NCI-H226 (cell line): ENCODE measurements at regions not wholly inside any gene's neighbourhood (a gene's known extent, or its start where the extent isn't known, plus 50 kb on each side); places are given as distances from the start of the nearest gene placed in this dataset.
"Not testable (repeated sequence)": the region's sequence is repeated elsewhere in the genome, so short reads cannot be mapped to it uniquely, and the experiment has no call there.

Experiments used
- DNase-seq: peaks from one replicate; pipeline ENCODE4 v3.0.0-alpha.2; 2015

DNA sequence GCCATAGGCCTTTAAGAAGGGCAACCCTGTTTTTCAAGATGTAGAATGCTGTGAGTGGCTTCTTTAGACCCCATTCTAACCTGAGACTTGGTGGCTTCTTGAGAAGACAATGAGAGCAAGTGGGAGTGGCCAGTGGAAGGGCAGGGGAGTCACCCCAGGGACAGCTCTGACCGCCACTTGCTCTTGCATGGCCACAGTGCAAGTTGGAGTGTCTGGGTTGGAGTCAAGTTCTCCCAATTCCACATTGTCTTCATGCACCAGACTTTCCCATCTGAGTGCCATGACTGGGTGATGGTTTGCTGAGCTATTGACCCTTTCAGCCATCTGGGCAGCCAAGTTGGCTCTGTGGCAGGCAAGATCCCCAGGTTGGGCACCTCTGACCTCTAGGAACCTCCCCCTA, 148.0 kb upstream of the SKOR2 start:
- no peak for DNase-seq

DNA sequence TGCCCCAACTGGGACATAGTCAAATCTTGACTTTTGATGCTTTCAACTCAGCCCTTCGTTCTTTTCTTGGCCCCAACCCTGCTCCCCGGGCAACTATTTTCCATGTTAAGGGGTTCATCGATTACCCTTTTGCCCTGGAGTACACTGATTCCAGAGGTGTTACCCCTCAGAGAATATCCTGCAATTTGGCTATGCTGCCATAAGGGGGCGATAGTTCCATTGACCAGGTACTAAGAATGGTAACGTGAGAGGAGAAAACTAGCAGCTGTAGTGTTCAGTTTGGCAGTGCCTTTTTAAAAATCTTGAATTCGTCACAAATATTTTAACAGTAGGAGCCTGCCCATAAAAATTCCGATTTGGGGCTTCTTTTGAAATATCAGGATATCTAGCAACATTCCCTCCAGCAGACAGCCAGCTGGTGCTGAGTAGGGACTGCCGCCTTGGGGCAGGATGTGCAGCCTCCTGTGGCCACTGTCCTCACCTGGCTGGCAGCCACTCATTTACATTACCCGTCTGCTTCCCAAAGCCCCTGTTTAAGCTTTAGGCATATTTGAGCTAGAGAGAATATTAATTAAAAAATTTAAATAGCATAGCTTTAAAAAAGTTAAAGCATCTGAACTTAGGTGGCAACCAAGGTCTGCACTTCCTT, 146.3 kb upstream of the SKOR2 start:
- DNase-seq, result no peak

DNA sequence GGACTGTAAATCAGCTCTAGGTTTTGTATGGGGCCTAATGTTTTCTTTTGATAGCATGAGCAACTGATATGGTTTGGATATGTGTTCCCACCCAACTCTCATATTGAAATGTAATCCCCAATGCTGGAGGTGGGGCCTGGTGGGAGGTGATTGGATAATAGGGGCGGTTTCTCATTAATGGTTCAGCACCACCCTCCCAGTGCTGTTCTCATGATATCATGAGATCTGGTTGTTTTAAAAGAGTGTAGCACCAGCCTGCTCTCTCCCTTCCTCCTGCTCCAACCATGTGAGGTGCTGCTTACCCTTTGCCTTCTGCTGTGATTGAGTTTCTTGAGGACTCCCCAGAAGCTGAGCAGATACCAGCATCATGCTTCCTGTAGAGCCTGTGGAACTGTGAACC, 140.2 kb upstream of the SKOR2 start:
- no peak for DNase-seq

DNA sequence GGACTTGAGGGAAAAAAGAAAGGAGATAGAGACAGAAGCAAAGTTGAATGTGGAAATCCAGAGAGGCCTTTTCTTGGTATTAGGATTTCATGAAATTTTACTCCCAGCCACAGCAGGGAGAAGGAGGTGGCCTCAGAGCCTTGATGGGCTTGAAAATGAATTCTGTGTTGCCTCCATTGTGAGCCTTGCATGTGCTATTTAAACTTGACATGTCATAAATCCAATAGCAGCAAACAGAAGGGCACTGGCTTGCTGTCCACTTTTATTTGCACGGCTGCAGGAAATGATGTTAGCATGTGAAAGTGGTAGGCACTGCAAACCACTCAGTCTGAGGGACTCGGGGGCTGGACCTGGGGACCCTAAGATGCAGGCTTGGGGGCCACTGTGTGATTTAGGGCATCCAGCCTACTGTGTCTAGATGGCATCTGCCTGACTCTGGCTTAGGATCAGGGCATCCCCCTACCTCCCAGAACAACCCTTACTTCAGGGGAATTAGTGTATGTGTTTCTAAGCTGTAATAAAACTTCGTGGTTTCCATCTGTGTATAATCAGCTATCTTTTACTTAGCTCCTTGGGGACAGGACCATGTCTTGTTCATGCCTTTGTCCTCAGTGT, 139.1 kb upstream of the SKOR2 start:
- DNase-seq, result no peak

DNA sequence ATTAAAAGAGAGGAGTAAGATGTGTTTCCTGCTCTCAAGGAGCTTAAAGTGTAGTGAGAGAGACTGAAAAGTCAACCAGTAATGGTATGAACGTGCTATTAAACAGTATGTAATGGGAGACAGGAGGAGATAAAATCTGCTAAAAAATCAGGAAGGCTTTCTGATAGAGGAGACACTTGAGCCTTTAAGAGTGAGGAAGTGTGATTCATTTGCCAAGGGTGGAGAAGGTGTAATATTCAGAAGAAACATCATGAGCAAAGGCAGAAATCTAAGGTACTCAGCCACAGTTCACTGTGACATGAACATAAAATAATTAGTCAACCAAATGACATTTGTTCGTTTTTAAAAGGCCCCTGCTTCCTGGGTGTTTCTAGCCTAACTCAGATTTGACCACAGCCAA, 137.8 kb upstream of the SKOR2 start:
- DNase-seq, result no peak

DNA sequence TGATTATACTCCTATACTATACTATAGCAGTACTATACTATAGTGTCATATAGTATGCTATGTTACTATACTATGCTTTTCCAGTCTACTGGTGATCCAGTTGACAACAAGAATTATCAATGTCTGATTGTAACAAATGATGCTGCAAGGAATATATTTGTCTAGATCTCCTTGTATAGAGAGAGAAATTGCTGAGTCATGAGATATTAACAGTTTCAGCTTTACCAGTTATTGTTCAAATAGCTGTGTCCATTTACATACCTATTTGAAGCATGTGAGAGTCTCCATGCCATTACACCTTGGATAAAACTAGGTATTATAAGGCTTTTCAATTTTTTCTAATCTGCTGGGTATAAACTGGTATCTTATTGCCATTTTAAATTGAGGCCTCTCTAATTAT, 136.4 kb upstream of the SKOR2 start:
- DNase-seq, result no peak

DNA sequence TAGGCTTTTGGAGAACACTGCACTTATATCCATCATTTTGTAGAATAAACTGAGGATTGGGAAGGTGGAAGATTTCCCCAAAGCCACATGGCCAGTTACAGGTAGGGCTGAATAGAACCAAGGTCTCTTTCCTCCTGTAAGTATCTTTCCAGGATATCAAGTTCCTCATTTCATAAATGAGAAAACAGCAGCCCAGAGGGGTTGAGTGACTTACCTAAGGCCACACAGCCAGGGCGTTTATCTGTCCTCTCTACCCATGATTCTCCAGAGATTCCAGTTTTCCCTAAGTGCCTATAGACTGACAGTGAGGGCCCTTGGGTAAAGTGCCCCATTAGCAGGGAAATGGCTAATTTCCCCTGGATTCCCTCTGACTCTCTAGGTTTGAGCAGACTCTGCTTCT, 132.3 kb upstream of the SKOR2 start:
- DNase-seq, result no peak

DNA sequence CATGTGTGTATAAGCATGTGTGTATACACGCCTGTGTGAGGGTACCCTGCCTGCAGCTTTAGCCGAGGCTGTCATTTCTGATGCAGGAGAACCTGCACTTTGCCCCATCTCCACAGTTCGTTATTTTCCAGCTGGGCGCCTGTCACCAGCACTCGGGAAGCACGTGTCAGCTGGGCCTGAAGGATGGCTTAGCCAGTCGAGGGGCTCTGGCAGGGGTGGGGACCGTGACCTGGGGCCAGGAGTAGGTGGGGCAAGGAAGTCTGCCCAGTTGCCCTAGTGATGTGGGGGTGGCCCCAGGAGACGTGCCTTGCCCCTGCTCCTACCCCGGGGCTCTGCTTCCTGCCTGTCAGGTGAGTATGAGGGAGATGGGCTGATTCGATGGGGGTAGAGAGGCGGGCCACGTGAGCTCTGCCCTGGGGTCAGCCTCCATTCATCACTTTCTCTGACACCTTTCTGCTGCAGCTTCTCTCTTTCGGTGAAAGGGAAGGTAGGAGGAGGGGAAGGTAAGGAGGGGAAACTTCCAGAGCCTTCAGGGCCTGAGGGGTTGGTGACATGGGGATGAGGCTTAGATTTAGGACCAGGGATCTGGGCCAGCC, 130.6 kb upstream of the SKOR2 start:
- no peak for DNase-seq

DNA sequence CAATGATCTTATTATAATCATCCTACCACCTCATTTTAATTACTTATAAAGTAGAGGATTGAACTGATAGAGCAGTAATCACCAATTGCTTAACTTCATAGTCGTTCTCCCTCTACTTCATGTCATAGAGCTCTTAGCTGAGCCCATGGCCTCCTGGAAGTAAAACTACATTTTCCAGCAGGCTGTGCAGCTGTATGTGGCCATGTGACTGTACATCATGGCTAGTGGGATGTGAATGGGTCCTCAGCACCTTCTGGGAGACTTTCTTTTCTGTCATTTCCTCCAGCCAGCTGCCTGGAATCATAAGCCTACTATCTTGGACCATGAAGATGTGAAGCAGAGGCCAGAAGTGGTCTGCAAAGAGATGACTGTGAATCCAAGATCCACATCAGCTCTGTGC, 128.7 kb upstream of the SKOR2 start:
- DNase-seq, result no peak

DNA sequence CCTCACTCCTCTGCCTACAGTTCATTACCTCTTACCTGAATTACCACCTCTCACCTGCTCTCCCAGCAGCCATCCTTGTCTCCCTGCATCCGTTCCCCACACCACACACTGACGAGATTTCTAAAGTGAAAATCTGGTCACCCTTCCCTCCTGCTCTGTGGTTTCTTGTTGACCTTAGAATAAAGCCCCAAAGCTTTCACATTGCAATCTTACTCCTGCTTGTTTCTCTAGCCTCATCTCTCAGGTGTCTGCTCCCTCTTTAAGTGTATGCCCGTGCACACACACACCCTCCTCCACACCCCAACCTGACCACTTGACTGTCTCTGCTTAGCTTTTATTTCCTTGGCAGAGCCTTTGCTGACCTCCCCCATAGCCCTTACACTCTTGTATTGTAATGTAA, 122.0 kb upstream of the SKOR2 start:
- DNase-seq, result no peak

DNA sequence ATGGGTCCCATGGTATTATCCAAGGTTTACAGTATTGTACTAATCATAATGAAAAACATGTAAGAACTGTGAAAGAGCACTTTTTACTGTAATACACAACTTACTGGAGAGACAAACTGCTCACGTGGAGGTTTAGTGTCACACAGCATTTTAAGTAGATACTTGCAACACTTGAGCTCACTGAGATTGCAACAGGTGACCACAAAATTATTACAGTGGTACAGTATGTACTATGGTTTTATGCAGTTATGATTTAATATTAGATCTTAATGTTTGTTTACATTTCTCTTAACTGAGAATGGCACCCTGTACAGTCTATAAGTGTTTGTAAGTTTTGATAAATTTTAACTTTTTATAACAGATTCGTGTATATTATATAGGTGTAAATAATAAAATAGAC, 118.6 kb upstream of the SKOR2 start:
- DNase-seq, result no peak

DNA sequence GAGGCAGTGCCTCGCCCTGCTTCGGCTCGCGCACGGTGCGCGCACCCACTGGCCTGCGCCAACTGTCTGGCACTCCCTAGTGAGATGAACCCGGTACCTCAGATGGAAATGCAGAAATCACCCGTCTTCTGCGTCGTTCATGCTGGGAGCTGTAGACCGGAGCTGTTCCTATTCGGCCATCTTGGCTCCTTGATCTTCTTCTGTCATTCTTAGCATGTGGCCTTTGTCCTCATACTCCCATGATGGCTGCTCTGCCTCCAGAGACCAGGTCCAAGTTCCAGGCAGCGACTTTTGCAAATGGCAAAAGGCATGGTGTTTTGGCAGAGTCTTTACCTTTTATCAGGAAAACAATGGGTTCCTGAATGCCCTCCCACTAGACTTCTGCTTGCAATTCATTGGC, 102.6 kb upstream of the SKOR2 start:
- DNase-seq, result not testable (repeated sequence)

DNA sequence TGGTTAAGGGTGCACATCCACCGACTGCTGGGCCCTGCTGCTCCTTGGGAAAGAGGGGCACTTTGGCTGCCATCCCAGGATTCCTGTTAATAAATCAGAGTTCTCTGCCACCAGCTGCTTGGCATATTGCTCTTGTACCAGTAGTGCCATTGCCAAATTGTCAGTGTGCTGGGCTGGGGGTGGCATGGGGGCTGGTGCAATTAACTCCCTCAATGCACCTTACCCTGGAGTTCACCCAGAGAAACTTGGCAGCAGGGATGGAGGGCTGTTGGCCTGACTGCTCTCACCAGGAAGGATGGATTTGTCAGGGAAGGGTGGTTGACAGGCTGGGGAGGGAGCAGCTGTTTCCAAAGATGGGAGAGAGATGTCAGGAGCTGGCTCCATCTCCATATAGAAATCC, 94.6 kb upstream of the SKOR2 start:
- no peak for DNase-seq

DNA sequence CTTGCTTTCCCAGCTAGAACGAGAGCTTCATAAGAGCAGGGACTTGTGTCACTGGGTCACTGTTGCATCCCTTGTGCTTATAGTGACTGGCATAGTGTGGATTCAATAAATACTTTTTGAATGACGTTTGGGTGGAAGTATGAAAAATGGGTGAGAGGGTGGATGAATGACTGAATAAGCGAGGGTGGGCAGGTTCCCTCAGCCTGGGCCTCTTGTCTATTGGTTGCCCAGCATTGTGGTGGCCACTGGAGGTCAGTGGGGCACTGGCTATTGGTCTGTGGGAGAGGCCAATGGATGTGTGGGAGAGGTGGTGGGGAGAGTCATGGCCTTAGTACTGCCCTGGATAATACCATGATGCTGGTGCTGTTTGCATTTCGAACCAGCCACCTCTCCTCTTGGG, 93.8 kb upstream of the SKOR2 start:
- DNase-seq, result no peak

DNA sequence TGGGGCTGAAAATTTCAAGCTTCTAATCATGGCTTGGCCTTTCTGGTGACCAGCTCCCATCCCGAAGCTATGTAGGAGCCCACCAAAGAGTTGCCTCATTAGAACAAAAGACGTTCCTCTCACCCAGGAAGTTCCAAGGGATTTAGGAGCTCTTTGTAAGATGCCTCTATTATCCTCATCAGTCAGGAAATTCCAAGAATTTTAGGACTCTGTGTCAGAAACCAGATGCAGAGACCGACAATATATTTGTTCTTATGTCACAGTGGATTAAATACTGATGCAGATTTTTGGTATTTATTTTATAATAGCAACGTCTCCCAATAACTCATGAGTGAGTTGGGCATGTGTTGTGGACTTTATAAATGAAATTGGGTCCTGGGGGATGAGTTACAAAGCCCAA, 91.8 kb upstream of the SKOR2 start:
- no peak for DNase-seq

DNA sequence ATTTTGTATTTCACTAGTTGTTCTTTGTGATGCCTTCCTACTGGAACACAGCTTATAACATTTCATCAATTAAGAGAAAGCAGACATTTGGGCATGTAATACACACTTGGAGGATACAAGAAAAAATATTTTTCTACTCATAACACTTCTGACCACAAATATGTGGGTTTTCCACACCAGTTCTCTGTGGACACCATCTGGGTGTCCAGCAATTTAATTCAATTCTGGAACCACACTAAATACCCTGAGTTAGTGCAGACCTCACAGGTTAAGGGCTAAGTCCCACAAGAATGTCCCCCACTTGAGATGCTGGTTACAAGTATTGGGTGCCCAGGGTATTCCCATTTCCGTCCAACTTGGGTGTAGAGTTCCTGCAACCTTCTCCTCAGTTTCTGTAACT, 91.1 kb upstream of the SKOR2 start:
- no peak for DNase-seq

DNA sequence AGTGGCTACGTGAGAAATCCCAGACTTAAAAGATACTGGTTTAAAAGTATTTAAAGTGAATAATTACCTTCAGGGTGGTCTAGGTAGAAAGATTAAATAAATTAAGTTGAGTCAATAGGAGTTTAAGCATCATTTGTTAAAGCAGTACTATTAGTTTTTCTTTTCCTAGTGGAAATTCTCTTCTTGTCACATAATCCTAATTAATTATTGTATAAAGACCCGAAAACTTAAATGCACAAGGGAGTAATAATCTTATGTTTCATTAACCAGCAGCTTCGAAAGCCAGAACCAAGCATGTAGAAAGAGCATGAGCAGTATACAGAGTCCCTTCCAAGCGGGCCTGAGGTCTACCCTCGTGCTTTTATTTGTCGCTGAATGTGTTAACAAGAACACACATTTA, 90.2 kb upstream of the SKOR2 start:
- no peak for DNase-seq

DNA sequence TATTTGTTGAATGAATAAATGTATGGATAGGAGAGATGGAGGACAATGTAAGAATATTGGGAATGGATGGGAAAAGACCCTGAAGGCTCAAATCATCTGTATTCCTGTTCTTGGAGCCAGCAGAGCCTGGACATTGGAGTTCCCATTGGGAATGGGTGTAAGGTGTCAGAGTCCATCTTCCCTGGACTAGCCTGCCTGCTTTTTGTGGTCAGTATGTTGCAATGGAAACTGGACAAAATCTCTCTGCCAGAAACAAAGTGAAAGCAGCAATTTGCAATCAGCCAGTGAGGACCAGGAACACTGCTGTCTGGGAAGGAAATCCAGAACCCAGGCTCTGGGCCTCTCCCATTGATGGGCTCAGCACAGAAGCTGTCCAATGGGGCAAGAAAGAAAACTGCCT, 83.5 kb upstream of the SKOR2 start:
- DNase-seq, result no peak

DNA sequence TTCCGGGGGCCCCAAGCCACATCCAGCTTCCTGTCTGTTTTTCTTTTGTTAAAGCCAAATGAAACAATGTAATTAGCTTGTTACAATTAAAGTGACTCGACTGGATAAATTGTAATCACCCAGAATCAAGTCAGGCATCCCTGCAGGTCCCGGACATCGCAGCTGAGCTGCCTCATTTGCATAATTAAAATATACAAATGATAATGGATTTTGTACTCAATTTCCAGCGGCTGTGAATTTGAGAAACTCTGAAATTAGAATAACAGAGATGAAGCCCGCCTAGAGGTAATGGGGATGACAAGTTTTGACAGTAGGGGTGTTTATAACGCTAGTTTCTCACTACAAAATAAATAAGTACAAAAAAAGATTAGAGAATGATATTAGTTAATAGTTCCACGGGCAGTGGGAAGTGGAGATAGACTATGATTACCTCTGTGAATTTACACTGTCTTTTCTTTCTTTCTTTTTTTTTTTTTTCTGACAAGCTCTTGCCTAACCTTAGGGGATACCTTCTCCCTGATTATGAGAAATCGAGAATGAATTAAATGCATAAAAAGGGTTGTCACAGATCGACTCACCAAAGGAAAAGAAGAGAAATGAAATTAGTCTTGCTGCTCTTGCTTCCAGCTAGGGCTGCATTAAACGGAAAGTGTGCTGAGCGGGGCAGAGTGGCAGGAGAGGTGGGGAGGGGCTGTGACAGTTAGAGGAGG, 82.6 kb upstream of the SKOR2 start:
- DNase-seq, result no peak

DNA sequence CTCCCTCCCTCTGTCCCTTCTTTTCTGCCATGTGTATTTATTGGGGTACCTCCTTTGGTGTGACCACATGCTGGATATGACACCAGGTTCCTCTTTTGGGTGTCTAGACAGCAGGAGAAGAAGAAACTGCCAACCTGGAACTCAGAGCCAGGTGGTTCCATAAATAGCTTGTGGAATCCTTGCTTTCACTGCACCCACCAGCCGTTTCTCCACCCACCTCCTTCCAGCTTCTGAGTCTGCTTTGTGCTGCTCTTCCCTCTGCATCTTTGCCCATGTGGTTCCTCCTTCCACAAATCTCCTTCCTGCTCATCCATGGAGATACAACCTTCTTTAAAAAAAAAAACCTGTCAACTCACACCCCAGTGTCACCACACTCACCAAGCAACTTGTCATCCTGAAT, 80.2 kb upstream of the SKOR2 start:
- no peak for DNase-seq

DNA sequence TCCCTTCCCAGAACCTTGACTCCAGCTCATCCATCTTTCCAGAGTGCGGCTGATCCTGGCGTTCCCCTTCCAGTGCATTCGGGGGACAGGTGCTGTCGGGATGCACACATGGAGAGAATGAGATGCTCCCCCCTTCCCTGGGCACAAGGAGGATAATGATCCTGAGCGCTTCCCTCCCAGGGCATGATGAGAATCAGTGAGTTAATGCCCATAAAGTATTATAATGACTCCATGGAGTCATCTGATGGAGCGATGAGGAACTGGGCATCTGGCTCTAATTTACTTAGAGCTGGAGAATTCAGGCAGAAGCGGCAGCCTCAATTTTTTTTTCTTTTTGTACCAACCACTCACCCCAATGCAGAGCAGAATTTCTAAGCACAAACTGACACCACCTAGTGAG, 79.6 kb upstream of the SKOR2 start:
- DNase-seq, result no peak

DNA sequence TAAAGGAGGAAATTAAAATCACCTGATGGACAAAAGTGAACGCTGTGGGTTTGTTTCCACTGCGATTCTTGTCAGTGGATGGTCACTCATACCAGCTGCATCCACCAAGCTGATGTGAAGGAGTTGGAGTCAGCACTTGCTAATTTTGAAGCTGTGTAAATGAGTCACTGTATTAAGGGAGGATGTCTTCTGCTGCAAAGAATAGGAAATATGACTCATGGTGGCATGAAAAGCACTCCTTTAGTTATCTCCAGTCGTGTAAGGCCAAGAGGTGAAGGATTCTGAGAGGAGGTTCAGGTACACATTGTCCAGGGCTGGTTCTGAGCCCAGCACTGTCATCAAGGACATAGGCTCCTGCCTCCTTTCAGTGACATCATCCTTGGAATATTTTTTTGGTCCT, 71.7 kb upstream of the SKOR2 start:
- no peak for DNase-seq

DNA sequence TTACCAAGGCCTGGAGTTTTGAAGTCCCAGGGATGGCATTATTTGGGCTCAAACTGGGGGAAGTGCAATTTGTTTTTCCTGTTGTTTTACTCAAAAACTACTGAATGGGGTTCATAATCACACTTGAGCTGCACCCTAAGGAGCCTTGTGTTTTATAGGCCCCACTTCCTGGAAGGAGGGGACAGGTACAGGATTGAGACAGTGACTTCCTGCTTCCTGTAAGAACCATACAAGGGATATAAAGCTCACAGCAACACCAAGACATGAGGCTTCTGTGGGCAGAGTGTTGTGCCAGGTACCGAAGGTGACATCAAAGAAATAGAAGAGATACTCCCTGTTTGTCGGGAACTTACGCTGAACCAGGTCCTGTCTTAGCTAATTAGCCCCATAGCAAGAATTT, 70.4 kb upstream of the SKOR2 start:
- no peak for DNase-seq

DNA sequence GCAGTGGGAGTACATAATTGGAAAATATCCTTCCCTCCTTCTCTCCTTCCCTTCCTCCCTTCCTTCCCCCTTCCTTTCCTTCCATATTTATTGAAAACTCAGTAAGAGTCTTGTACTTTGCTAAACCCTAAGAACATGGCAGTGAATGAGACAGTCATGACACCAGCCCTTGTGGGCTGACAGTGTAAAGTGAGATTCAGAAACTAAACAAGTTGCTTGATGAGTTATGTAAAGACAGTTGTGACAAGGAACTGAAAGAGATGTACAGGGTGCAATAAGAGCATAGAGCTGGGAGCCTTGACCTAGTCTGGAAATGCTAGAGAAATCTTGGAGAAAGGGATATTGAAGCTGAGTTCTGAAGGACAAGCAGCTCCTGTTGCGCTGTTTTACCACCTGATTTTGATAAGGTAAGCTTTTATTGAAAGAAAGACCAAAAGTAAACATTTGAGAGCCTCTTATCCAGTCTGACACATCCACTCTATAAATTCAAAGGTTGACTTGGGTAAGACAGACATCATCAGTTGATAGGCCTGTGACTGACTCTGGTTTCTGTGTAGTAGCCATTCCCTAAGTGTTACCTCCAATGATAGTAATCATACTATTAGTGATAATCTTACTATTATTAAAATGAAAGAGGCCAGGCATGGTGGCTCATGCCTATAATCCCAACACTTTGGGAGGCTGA, 66.5 kb upstream of the SKOR2 start:
- no peak for DNase-seq
